ENCODE measurements at regions not wholly inside any gene's neighbourhood (a gene's known extent, or its start where the extent isn't known, plus 50 kb on each side); places are given as distances from the start of the nearest gene placed in this dataset.

DNA sequence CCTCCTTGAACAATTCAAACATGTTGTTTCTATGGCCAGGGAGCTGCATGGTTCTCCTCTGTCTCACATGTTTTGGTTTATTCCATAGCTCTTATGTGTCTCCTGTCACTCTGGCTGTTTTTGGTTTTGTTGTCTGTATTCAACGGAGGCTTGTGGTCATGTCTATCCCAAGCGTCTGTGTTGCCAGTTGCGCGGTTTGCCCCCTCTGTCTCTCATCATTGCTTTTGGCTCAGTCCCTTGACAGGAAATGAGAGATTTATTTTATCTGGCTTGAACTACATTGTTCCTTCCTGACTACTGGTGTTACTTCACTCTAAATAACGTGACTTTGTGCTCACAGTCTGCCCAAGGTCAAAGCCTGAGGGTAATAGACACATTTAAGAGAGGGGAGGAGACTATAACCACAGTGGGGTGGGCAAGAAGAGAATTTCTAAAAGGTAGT is 96.4 kb upstream of the SOX5 start (continued):
- TF ChIP-seq BORCS8-MEF2B (CRISPR knock-in tag; IDR thresholded peaks at IDR 0.05), result no peak
- no peak for TF ChIP-seq ZNF512B (CRISPR knock-in tag; IDR thresholded peaks at IDR 0.05; ENCODE audit: borderline replicate concordance)
- no peak for TF ChIP-seq ZNF549 (CRISPR knock-in tag; IDR thresholded peaks at IDR 0.05)
- no peak for TF ChIP-seq MYC (CRISPR knock-in tag; IDR thresholded peaks at IDR 0.05; ENCODE audit: borderline replicate concordance)
- TF ChIP-seq ARID5B (CRISPR knock-in tag; IDR thresholded peaks at IDR 0.05), result peak; percentile 81
- TF ChIP-seq TSC22D2 (CRISPR knock-in tag; IDR thresholded peaks at IDR 0.05; ENCODE audit: borderline replicate concordance), result no peak
- no peak for TF ChIP-seq PBX2 (CRISPR knock-in tag; IDR thresholded peaks at IDR 0.05)
- no peak for TF ChIP-seq ATF7-NPFF (CRISPR knock-in tag; IDR thresholded peaks at IDR 0.05; ENCODE audit: low read depth)
- TF ChIP-seq ZBTB7B (CRISPR knock-in tag; IDR thresholded peaks at IDR 0.05), result no peak
- no peak for TF ChIP-seq CC2D1A (CRISPR knock-in tag; IDR thresholded peaks at IDR 0.05)
- no peak for TF ChIP-seq ZNF724P (CRISPR knock-in tag; IDR thresholded peaks at IDR 0.05; ENCODE audit: borderline replicate concordance)
- TF ChIP-seq ZNF441 (CRISPR knock-in tag; IDR thresholded peaks at IDR 0.05; ENCODE audit: borderline replicate concordance), result no peak
- TF ChIP-seq SIX1 (CRISPR knock-in tag; IDR thresholded peaks at IDR 0.05; ENCODE audit: borderline replicate concordance), result no peak
- TF ChIP-seq TCF12 (IDR thresholded peaks at IDR 0.05), result no peak
- TF ChIP-seq TCF12 (CRISPR knock-in tag; IDR thresholded peaks at IDR 0.05), result no peak
- TF ChIP-seq NR2F2 (IDR thresholded peaks at IDR 0.05; ENCODE audit: borderline replicate concordance, low read depth), result peak; percentile 23; the same call in 1 of the 2 replicates
- no peak for TF ChIP-seq ELF3 (CRISPR knock-in tag; IDR thresholded peaks at IDR 0.05)
- no peak for TF ChIP-seq U2AF1 (optimal IDR thresholded peaks at IDR 0.05; ENCODE audit: low read depth, low read length)
- no peak for TF ChIP-seq FOSL1 (CRISPR knock-in tag; IDR thresholded peaks at IDR 0.05; ENCODE audit: borderline replicate concordance)
- TF ChIP-seq ZNF383 (CRISPR knock-in tag; IDR thresholded peaks at IDR 0.05; ENCODE audit: borderline replicate concordance), result no peak
- TF ChIP-seq ZNF879 (CRISPR knock-in tag; IDR thresholded peaks at IDR 0.05), result no peak
- no peak for TF ChIP-seq TBP (CRISPR knock-in tag; IDR thresholded peaks at IDR 0.05)
- no peak for TF ChIP-seq EED (CRISPR knock-in tag; IDR thresholded peaks at IDR 0.05)
- no peak for TF ChIP-seq ZNF776 (CRISPR knock-in tag; IDR thresholded peaks at IDR 0.05)
- TF ChIP-seq ZNF850 (CRISPR knock-in tag; conservative IDR thresholded peaks at IDR 0.05), result no peak
- no peak for TF ChIP-seq SRSF9 (IDR thresholded peaks at IDR 0.05; ENCODE audit: borderline replicate concordance, insufficient read depth, low read depth, low read length, poor library complexity, severe bottlenecking)

All from HepG2 (cell line).